GM18867 (cell line): ENCODE measurements at regions not wholly inside any gene's neighbourhood (a gene's known extent, or its start where the extent isn't known, plus 50 kb on each side); places are given as distances from the start of the nearest gene placed in this dataset.
"Not testable (repeated sequence)": the region's sequence is repeated elsewhere in the genome, so short reads cannot be mapped to it uniquely, and the experiment has no call there.

Experiments used
- ATAC-seq: cut with Tn5 transposase; IDR thresholded peaks from one replicate; pipeline ENCODE4 v1.9.1; 2021; ENCODE audit warnings: mild to moderate bottlenecking, moderate library complexity; ENCODE audit not compliant: unreplicated experiment

- ATAC-seq: no peak
These were observed 144.7 kb upstream of the UST start for GRCh38 chr6:148602136-148602535.

- no peak for ATAC-seq
These were observed 138.5 kb upstream of the UST start for GRCh38 chr6:148608199-148608951.

GRCh38 chr6:148611213-148611612 is 135.6 kb upstream of the UST start:
- no peak for ATAC-seq

GRCh38 chr6:148612043-148612442 is 134.8 kb upstream of the UST start:
- no peak for ATAC-seq

- no peak for ATAC-seq
These were observed 132.2 kb upstream of the UST start for GRCh38 chr6:148614602-148615001.

GRCh38 chr6:148616841-148617240 is 130.0 kb upstream of the UST start:
- ATAC-seq: no peak

- no peak for ATAC-seq
These were observed 129.3 kb upstream of the UST start for GRCh38 chr6:148617530-148617929.

- ATAC-seq: no peak
These were observed 126.9 kb upstream of the UST start for GRCh38 chr6:148619891-148620290.

- ATAC-seq: no peak
These were observed 126.1 kb upstream of the UST start for GRCh38 chr6:148620579-148621298.

- no peak for ATAC-seq
These were observed 121.2 kb upstream of the UST start for GRCh38 chr6:148625609-148626008.

- ATAC-seq: no peak
These were observed 118.6 kb upstream of the UST start for GRCh38 chr6:148628251-148628650.

- ATAC-seq: no peak
These were observed 117.6 kb upstream of the UST start for GRCh38 chr6:148629181-148629580.

GRCh38 chr6:148629592-148630465 is 117.0 kb upstream of the UST start:
- ATAC-seq: no peak

GRCh38 chr6:148635070-148635743 is 111.6 kb upstream of the UST start:
- no peak for ATAC-seq

GRCh38 chr6:148641836-148642235 is 105.0 kb upstream of the UST start:
- not testable (repeated sequence) for ATAC-seq

GRCh38 chr6:148643208-148643607 is 103.6 kb upstream of the UST start:
- ATAC-seq: not testable (repeated sequence)

GRCh38 chr6:148645049-148645448 is 101.8 kb upstream of the UST start:
- not testable (repeated sequence) for ATAC-seq

- ATAC-seq: no peak
These were observed 97.9 kb upstream of the UST start for GRCh38 chr6:148648754-148649453.

GRCh38 chr6:148649454-148649963 is 97.3 kb upstream of the UST start:
- ATAC-seq: no peak

GRCh38 chr6:148650941-148651505 is 95.8 kb upstream of the UST start:
- ATAC-seq: no peak
